NCI-H226 (cell line): ENCODE measurements at regions not wholly inside any gene's neighbourhood (a gene's known extent, or its start where the extent isn't known, plus 50 kb on each side); places are given as distances from the start of the nearest gene placed in this dataset.

Experiments used
- DNase-seq: peaks from one replicate; pipeline ENCODE4 v3.0.0-alpha.2; 2015

DNA sequence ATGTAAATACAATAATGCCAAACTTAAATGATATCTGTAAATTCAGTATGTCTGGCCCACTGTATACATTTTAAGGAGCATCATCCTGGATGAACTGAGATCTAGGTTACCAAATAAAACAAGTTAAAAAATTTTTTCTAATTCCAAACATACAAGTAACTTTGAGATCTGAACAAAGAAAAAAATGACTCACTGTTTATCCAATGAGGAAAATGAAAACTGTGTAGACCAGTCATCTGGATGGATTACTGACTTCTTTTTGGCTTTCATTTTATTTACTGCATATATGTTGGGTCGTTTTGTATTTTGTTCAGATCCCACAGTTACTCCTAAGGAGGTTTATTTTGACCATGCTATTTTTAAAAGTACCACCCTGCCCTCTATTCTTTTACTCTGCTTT, 189.8 kb downstream of the RBM43 start:
- DNase-seq = no peak

DNA sequence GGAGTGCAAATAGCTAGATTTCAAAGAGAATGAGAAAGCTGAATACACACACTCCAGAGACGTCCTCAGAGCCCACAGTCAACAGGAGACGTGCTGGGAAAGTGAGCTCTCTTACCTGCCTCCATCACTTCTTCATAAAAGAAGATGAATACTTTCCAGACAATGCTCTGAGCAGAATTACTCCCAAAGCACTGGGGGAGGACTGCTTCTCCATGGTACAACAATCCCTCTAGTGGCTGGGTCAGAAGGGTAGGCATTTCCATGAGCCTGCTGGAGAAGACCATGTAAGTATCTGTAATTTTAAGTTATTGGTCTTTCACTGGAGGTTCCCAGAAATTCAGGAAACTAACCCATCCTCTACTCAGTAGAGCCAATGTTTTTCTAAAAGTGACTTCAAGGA, 190.3 kb downstream of the RBM43 start:
- DNase-seq = peak; percentile 11

DNA sequence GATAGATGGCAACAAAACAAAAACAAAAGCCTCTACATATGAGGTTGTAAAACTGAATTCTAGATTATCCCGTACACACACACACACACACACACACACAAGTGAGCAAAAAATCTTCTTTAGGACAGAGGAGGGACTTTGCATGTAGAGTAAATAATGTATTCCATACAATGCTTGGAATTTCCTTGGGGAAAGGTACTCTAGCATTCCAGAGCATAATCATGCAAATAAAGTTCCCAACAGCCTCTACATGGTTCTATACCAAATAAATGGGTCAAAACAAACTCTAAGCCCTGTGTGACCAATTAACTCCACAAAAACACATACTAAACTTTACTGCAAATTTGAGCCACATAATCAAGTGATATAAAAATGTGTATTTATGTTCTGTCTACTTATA, 191.4 kb downstream of the RBM43 start:
- DNase-seq = no peak

DNA sequence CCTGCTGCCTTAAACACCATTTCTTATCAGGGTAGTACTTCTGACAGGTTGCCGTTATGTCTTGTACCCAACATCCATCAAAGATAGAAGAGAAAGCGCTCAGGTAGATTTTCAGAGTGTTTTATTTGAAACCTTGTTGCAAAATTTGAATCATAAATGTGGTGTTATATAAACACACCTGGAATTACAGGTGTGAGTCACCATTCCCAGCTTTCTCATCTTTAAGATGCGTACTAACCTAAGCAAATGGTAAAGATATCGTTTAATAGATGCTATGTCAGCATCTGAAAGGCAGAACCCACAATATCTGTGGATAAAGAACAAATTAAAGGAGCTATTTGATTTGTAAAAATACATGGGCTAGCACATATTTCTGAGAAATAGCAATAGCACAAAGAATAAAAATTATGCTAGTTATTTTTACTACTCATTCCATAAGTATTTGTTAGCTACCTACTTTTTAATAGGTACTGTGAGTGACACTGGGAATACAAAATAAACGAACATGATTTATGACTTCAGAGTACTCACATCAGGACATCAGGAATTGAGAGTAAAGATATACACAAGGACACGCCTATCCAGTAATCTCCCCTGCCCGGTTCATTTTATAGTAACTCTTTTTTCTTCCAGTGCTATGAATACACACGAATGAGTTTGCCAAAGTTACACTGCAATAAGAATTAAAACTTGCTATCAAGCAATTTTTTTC, 193.8 kb downstream of the RBM43 start:
- DNase-seq = no peak

DNA sequence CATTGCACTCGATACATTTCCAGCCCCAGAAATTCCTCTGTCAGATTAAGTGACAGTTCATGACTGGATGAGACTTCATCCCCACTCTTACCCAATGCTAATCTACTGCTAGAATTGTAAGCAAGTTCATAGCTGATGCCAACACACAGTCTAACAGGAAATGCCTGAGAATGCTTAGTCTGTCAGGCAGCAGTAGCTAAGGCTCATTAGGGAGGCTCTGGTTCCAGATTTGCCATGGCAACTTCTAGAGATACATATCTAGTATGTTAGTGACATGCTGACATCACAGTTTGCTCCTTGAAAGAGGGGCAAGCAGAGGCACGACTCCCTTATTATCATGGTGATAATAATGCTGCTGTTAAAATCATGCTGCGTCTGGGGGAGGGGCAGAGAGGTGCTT, 198.4 kb downstream of the RBM43 start:
- peak; percentile 79 for DNase-seq

DNA sequence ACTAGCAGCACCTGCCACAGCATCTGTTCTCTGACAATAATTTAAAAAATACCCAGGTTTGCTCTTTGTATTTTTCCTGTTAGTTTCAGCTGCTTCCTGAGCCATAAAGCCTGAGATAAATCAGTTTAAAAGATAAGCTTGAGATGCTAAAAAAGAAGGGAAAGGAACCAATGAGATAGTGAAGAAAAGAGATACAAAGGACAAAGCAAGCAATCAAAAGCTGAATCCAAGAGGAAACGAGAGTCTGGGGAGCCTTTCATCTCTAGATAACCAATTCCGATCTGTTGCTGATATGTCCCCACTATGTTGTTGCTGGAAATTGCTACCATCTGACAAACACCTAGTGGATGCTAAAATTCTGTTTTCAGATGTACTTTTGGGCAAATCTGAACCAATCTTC, 201.4 kb downstream of the RBM43 start:
- no peak for DNase-seq

DNA sequence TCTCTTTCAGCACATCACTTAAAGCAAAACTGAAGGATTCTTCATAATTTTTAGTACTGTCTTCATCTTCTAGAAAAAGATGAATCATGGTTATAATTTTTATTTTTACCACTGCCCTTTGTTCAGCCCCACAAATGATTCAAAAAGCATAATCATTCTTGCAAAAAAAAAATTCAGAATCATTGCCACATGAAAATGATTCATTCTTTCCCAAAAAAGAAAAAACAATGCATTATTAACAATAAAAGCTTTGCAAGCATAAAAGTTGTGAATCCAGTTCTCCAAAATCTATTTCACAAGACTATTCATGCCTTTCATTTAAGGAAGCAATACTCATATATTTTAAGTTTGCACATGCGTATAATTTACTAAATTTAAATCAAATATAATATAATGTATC, 204.8 kb downstream of the RBM43 start:
- no peak for DNase-seq

DNA sequence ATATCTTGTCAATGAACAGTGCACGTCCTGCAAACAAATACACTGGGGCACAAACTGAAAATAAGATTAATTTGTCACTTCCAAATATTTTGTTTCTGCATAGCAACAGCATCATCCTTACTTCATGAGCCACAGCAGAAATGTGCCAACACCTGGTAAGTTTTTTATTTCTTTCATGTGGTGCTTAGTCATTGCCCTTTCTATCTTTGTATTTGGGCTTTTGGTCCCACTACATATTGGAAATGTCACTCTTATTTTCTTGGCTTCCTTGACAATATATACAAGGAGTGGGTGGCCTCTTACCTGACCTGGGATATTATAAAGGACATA, 208.0 kb downstream of the RBM43 start:
- DNase-seq = no peak

DNA sequence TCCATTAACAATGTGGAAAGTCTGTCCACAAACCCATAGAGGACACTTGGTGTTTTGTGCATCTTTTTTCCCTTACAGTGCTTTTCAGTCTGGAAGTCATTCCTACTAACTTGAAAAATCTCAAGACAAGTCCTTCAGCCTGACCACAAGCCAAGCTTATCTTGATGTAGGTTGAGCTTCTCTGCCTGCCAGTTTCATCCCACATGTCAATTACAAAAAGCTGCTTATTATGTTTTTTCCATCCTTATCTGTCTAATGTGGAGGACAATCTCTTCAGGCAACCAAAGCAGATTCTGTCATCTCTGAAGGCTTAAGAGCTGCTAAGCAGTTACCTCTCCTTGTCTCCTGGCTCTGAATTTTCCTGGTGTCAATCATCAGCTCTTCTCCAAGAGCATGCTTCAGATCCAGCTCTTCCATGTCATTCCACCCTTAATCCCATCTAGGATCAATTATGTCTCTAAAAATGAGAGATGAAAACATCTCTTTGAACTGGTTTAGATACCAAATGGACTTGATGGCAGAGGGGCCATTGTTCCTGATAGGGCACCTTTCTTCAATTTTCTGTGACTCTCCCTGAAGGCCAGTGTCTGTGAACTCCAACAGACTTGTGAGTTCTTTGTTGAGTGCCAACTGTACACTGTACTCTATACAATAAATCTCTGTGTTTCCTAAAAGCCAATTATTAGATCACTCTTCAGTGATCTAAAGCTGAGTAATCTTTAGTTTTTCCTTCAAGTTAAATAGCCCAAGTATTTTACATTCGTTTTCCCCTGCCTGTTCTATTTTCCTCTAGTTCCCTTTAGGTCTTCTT, 208.6 kb downstream of the RBM43 start:
- no peak for DNase-seq

DNA sequence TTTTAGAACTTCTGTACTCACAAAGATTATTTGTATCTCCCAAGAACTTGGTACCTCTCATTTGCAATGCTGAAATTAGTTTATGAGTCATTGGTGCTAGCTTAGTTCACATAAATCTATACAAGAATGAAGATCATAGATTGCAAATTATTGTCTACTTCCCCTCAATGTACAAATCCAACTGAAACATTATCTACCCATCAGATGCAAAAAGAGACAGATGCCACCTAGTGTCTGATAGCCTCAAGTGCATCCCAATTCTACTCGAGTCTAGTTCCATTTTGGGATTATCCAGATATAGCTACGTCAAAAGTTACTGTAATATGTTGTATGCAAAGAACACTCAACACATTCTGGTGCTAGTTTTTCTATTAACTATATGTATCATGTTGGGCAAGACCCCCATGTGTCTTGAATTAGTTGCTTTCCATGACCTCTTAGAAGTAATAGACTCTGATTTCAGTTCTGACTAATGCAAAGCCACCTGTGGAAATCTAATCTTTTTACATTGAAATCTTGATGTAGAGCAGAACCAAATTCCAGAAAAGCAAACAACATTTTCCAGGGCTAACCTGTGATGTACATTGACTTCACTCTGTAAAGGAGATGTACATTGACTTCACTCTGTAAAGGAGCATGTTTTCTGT, 210.0 kb downstream of the RBM43 start:
- peak; percentile 14 for DNase-seq

DNA sequence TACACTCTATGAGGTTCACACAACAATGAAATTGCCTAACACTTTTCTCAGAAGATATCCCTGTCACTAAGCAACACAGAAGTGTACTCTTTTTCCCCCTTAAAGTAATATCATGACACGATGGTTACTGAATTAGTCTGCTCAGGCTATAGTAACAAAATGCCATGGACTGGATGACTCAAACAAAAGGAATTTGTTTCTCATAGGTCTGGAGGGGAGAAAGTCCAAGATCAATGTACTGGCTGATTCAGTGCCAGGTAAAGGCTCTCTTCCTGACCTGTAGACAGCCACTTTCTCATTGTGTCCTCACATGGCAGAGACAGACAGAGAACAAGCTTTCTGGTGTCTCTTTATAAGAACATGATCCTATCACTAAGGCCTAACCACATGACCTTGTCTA, 211.9 kb downstream of the RBM43 start:
- peak; percentile 47 for DNase-seq

DNA sequence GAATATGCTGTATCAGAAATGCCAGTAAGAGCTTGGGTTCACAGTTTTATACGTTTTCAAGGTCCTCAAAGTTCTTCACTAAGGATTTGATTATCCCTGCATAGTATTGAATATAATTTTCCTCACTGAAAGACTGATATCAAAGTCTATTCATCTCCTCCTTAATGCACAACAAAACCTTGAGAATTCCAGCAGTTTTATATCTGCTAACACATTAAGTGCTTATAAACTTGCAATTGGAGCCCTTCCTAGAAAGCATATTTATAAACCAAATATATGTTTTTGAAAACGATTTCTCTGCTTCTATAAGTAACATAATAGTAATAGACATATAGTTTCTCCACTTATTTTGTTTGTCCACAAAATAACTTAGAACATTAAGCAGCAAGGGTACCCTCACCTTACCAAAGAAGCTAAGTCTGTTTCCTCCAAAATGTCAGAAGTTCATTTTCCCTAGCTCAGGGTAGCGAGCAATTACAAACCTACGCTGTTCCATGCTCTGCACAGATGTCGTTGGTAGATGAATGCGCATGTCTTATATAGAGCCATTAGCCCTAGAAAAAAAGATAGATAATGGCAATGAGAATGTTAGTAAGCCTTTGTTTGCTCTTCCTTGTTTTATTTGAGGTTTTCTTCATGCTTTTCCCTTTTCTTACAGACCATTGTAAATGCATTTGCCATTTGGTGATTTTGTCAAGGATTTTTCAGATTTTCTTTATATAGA, 213.2 kb downstream of the RBM43 start:
- DNase-seq = no peak

DNA sequence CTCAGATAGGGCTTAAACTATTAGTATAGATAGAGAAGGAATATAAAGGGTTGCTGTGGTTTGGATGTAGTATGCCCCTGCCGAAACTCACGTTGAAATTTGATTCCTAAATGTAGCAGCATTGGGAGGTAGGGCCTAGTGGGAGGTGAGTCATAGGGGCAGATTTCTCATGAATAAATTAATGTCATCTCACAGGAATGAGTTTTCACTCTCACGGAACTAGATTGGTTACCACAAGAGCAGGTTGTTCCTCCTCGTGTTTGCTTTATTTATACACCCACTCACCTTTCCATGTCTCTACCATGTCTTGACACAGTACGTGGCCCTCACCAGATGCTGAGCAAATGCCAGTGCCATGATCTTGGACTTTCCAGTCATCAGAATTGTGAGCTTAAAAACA, 218.2 kb downstream of the RBM43 start:
- peak; percentile 80 for DNase-seq

DNA sequence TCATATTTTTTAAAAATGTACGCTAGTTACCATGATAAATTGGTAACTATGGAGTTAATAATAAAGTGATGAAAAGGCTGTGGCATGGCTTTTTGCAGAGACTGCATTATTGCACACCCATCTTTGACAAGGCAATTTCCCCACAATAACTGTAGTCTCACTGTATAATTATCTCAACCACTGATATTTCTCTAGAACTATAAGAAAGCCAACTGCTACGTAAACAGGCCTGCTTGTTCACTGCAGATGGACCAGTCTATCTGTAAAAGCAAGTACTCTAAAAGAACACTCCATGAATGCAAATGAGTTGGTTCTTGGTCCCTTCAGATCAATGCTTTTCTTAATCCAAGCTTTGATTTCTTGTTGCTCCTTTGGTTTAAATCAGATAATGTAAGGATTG, 218.7 kb downstream of the RBM43 start:
- no peak for DNase-seq

DNA sequence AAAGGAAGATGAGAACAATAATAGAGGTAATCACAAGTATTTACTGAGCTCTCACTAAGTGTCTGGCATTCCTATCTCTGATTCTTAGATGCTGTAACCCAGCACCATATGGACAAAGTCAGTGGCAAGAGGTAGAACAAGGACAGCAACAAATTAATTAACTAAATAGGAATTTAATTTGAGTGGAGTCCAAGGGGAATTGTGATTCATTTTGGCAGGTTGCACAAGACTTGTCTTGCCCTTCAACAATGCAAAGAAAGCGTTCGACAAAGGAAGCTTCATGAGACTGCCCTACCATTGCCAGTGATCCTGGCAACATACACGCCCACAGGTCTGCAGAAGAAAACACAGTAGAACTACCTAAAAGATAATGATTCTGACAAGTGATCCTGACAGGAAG, 221.6 kb downstream of the RBM43 start:
- no peak for DNase-seq

DNA sequence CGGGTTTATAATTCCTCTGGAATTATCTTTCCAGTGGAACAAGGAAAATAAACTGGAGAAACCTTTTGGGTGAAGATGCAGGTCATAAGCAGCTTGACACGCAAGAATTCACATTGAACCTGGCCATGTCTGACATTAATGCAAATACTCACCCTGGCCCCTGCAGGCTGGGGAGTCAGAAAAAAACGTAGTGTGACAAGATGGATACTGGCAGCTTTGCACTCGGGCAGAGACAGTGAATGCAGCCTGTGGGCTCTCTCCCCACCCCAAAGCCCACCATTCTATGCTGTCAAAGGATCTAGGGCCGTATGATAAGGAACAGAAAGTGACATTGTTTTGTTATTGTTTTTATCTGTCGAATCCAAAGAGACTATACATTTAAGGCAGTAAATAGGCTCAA, 223.1 kb downstream of the RBM43 start:
- DNase-seq = no peak

DNA sequence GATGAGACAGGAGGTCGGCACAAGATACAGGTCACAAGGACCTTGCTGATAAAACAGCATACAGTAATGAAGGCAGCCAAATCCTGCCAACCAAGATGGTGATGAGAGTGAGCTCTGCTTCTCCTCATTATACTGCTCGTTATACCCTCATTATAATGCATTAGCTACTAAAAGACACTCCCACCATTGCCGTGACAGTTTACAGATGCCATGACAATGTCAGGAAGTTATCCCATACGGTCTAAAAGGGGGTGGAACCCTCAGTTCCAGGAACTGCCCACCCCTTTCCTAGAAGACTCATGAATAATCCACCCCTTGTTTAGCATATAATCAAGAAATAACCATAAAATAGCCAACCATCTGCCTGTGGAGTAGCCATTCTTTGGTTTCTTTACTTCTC, 224.2 kb downstream of the RBM43 start:
- DNase-seq = no peak

DNA sequence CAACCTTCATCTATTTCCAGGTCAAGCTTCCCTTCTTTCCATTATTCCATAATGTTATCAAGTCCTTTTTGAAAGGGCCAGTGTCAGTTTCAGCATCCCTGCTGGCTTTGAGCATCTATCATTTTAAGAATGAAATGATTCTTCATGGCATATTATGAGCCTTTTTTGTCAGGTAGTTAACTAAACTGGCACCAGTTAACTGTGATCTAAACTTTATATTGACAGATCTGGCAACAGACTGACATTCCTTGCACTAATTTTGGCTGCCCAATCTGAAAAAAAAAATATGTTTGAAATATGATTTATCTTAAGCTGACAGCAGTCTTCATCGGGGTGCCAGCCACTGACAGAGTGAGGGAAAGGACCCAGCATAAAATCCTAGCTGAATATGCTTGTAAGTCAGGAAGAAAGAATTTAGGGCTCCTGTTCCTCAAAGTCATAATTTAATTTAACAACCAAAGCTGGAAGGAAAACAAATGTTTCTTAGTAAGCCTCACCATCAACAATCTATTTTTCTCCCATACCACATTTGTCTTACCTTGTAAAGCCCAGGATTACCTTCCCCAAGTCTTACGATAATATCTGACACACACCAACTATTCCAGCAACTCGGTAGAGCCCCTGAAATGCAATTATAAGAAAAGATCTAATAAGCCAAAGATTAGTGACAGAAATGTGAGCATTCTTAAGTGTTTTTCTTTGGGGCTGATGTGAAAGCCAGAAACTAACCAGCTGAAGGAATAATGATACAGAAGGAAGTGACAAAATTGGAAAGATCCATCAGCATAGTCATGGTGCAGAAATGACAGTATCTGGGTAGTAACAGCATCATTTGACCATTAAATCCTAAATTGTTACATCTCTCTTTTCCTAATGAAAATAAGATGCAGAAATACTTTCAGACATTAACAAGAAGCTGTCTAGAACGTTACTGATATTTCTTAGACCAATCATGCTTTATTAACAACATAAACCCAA, 228.1 kb downstream of the RBM43 start:
- DNase-seq = no peak

DNA sequence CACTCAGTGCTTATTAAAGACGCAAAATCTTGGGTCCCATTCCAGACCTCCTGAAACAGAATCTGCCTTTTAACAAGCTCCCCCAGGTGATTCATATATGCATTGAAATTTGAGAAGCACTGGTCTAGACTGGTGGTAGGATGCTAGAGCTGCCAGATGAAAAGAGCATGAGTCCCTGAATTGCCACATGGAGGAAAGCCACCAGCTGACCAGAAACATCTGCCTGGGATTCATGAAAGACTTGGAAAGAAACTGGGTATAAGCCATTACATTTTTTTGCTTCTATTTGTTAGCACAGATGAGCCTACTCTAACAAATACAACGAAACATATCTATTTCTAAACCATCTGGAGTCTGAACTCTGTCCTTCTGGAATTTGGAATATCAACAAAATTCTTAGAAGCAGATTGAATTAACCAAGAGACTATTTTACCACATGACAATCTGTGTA, 228.9 kb downstream of the RBM43 start:
- DNase-seq = peak; percentile 22

DNA sequence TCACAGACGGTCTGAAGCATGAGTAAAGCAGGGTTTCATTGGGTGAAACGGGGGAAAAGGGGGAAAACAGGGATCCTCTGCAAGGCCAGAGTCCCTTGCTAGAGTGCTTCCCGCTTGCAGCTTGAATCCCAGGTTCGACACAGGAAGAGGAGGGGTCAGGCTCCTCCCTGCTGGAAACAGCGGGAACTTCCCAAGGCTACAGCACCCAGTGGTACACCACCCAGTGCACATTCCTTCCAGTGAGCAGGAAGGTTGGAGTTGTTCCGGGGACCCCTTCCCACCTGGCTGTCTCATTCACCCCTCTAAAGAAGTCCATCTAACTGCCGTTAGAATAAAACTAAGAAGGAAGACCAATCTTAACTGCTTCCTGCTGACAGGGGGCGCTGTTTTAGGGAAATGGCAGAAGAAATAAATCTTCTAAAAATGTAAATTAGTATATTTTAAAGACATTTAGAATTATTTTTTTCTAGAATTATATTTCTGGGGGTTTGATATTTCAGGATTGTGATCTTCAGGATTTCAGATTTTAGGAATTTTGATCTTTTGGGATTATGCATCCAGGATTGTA, 230.9 kb downstream of the RBM43 start:
- DNase-seq = no peak

DNA sequence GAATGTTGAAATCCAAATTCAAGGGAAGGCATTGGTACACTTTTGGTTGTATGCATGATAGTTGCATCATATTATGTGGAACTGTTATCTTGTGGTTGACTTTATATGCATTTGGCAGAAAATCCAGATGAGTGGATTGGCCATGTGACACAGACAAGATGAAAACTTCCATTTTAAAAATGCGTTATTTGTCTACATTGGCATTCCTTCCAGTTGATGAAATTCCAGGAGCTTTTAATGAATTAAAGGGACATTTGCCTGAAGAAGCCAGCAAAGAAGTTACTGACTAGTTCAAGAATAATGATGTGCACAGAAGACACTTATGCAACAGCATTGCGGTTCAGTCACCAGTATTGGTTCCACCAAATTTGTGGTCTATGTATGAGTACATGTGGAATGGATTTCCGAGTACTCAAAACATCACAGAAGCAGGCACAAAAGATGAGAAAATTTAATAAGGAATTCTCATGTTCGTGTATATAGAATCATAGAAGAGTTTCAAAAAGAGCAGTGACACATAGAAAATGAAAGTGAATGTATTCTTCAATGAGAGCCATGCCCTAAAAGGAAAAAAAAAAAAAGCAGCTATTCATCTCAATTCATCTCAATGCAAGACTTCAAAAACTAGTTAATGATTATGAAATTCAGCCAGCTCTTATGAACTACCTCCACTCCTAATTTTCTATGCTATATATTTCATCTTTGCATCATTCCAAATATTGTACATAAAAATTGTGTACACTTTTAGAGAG, 232.1 kb downstream of the RBM43 start:
- DNase-seq = peak; percentile 60
